ENCODE measurements at regions not wholly inside any gene's neighbourhood (a gene's known extent, or its start where the extent isn't known, plus 50 kb on each side); places are given as distances from the start of the nearest gene placed in this dataset.

GRCh38 chr10:124225029-124225466 is 131.7 kb upstream of the CHST15 start:
- TF ChIP-seq CTCF (conservative IDR thresholded peaks at IDR 0.05; ENCODE audit: low read depth, low read length) (no peak), POLR2A (IDR thresholded peaks at IDR 0.05; ENCODE audit: low read depth, low read length) (no peak), CHD1 (IDR thresholded peaks at IDR 0.05; ENCODE audit: low read depth, low read length) (no peak)
